Gastrocnemius medialis (tissue), 4 donors: ENCODE measurements at regions not wholly inside any gene's neighbourhood (a gene's known extent, or its start where the extent isn't known, plus 50 kb on each side); places are given as distances from the start of the nearest gene placed in this dataset.

Source experiments
- ATAC-seq, 2 donors: fragments of 150-250 bp; one replicate each; pipeline ENCODE4 v1.9.1; 2016
- DNase-seq, 2 donors: peaks; one replicate each; pipeline ENCODE4 v3.0.0-alpha.2; 2019
- H3K27ac ChIP-seq, 4 donors: fragments of 200-600 bp; sonication (generic); 1 replicate in 1 of 4; 2 replicates in 3 of 4; pipeline ENCODE4 v1.5.1; 2016 to 2018; ENCODE audit warnings: mild to moderate bottlenecking in 2 of 4, moderate library complexity in 1 of 4
- H3K27me3 ChIP-seq, 3 donors: fragments of 200-600 bp; sonication (generic) in 2 of 3; 1 replicate in 1 of 3; 2 replicates in 2 of 3; pipeline versions ENCODE4 v1.5.1 to v1.6.0; 2016 to 2019; ENCODE audit warnings: mild to moderate bottlenecking in 1 of 3, moderate library complexity in 1 of 3
- H3K36me3 ChIP-seq, 2 donors: fragments of 200-600 bp; sonication (generic) in 1 of 2; one replicate each; pipeline ENCODE4 v1.5.1; 2017 to 2018
- H3K4me1 ChIP-seq, 2 donors: fragments of 200-600 bp; sonication (generic) in 1 of 2; one replicate each; pipeline ENCODE4 v1.5.1; 2016 to 2017; ENCODE audit warnings: mild to moderate bottlenecking in 2 of 2
- H3K4me3 ChIP-seq, 4 donors: fragments of 200-600 bp; sonication (generic) in 3 of 4; 1 replicate in 1 of 4; 2 replicates in 3 of 4; pipeline ENCODE4 v1.5.1; 2016 to 2019; ENCODE audit warnings: mild to moderate bottlenecking in 2 of 4
- H3K9me3 ChIP-seq, 3 donors: fragments of 200-600 bp; sonication (generic) in 2 of 3; 1 replicate in 1 of 3; 2 replicates in 2 of 3; pipeline ENCODE4 v1.5.1; 2016 to 2019
- CTCF ChIP-seq, 5 experiments: fragments of 450-650 bp in 3 of 5; fragments of 200-600 bp in 2 of 5; sonication (generic) in 2 of 5; IDR thresholded peaks in 4 of 5; conservative IDR thresholded peaks in 1 of 5; 1 replicate in 4 of 5; 2 replicates in 1 of 5; pipeline ENCODE4 v1.5.1; 2016 to 2019; ENCODE audit warnings: antibody characterized with exemption in 5 of 5, mild to moderate bottlenecking in 3 of 5, moderate library complexity in 3 of 5
- POLR2A ChIP-seq, 2 donors: fragments of 450-650 bp; IDR thresholded peaks; one replicate each; pipeline ENCODE4 v1.6.1; 2017; ENCODE audit warnings: antibody characterized with exemption in 2 of 2, mild to moderate bottlenecking in 2 of 2, moderate library complexity in 2 of 2
- in situ Hi-C, 4 donors: fragments of 200-750 bp; cut with MboI; loops; one replicate each; pipeline versions ENCODE4 v1.15.0 to v1.8.0; 2017; ENCODE audit warnings: low sequenced_read_pairs in 4 of 4
- intact Hi-C: fragments of 100-400 bp; cut with DNase I; formaldehyde crosslinking; loops from one replicate; pipeline ENCODE4 v1.15.1; 2023; ENCODE audit warnings: low total_unique reads

GRCh38 chr2:5562426-5562825 is 129.8 kb upstream of the SOX11 start:
- Histone ChIP-seq H3K27me3 (peaks cover 0 to 11% (median 4%) of the 10 kb centered on the region in 3 donors), H3K4me3 (no peak overlapping the region), H3K4me1 (no peaks in the 10 kb centered on the region), H3K27ac (no peak overlapping the region), H3K9me3 (no peaks in the 10 kb centered on the region), H3K36me3 (no peaks in the 10 kb centered on the region)
- in situ Hi-C loops, result no loop called here
- DNase-seq (no peak), ATAC-seq (no peak)
- TF ChIP-seq POLR2A (IDR thresholded peaks at IDR 0.05) (no peak), CTCF (IDR thresholded peaks at IDR 0.05 in 4 of 5, conservative IDR thresholded peaks at IDR 0.05 in 1 of 5) (no peak)
- intact Hi-C loops, result no loop called here

GRCh38 chr2:5562865-5563264 is 129.3 kb upstream of the SOX11 start:
- Histone ChIP-seq H3K9me3 (no peaks in the 10 kb centered on the region), H3K4me1 (no peaks in the 10 kb centered on the region), H3K27ac (no peak overlapping the region), H3K36me3 (no peaks in the 10 kb centered on the region), H3K27me3 (peaks cover 0 to 11% (median 4%) of the 10 kb centered on the region in 3 donors), H3K4me3 (no peak overlapping the region)
- intact Hi-C loops (no loop called here), in situ Hi-C loops (no loop called here)
- no peak for TF ChIP-seq CTCF (IDR thresholded peaks at IDR 0.05 in 4 of 5, conservative IDR thresholded peaks at IDR 0.05 in 1 of 5)
- no peak for TF ChIP-seq POLR2A (IDR thresholded peaks at IDR 0.05)
- DNase-seq (no peak), ATAC-seq (no peak)

- no peak for TF ChIP-seq CTCF (IDR thresholded peaks at IDR 0.05 in 4 of 5, conservative IDR thresholded peaks at IDR 0.05 in 1 of 5)
- no peak for TF ChIP-seq POLR2A (IDR thresholded peaks at IDR 0.05)
- H3K27me3 ChIP-seq, result peaks cover 0 to 11% (median 4%) of the 10 kb centered on the region in 3 donors
- no peak overlapping the region for H3K4me3 ChIP-seq
- H3K36me3 ChIP-seq, result no peaks in the 10 kb centered on the region
- H3K9me3 ChIP-seq, result no peaks in the 10 kb centered on the region
- no peak for DNase-seq
- no peak overlapping the region for H3K27ac ChIP-seq
- ATAC-seq, result no peak
- in situ Hi-C loops, result no loop called here
- H3K4me1 ChIP-seq, result no peaks in the 10 kb centered on the region
- intact Hi-C loops, result no loop called here
Observed at GRCh38 chr2:5563411-5563810, 128.8 kb upstream of the SOX11 start.

GRCh38 chr2:5569256-5569655 is 122.9 kb upstream of the SOX11 start:
- intact Hi-C loops, result no loop called here
- no peak overlapping the region for H3K27ac ChIP-seq
- no peaks in the 10 kb centered on the region for H3K4me1 ChIP-seq
- no peaks in the 10 kb centered on the region for H3K36me3 ChIP-seq
- ATAC-seq, result no peak
- no peaks in the 10 kb centered on the region for H3K27me3 ChIP-seq
- in situ Hi-C loops, result no loop called here
- no peak for DNase-seq
- no peak overlapping the region for H3K4me3 ChIP-seq
- TF ChIP-seq POLR2A (IDR thresholded peaks at IDR 0.05) (no peak), CTCF (IDR thresholded peaks at IDR 0.05 in 4 of 5, conservative IDR thresholded peaks at IDR 0.05 in 1 of 5) (no peak)
- no peaks in the 10 kb centered on the region for H3K9me3 ChIP-seq

GRCh38 chr2:5576015-5576414 is 116.2 kb upstream of the SOX11 start:
- in situ Hi-C loops (no loop called here), intact Hi-C loops (no loop called here)
- no peaks in the 10 kb centered on the region for H3K9me3 ChIP-seq
- H3K27ac ChIP-seq, result no peak overlapping the region
- DNase-seq (no peak), ATAC-seq (no peak)
- no peaks in the 10 kb centered on the region for H3K27me3 ChIP-seq
- TF ChIP-seq CTCF (IDR thresholded peaks at IDR 0.05 in 4 of 5, conservative IDR thresholded peaks at IDR 0.05 in 1 of 5) (no peak), POLR2A (IDR thresholded peaks at IDR 0.05) (no peak)
- H3K36me3 ChIP-seq, result no peaks in the 10 kb centered on the region
- no peaks in the 10 kb centered on the region for H3K4me1 ChIP-seq
- no peak overlapping the region for H3K4me3 ChIP-seq
